Activated CD4-positive, alpha-beta memory T cell treated with anti-CD3 and anti-CD28 coated beads, Interleukin-2, amount 10 ng/mL, durations not matched to agents 7 days and 5 days (primary cell): ENCODE measurements at regions not wholly inside any gene's neighbourhood (a gene's known extent, or its start where the extent isn't known, plus 50 kb on each side); places are given as distances from the start of the nearest gene placed in this dataset.
A peak's percentile ranks its signal among the peaks of the same experiment; 100 is the strongest.

Experiments
- CTCF ChIA-PET: fragments of 350-600 bp; sonication (Branson Sonifier 250); formaldehyde crosslinking; loops from one replicate; lab custom pipeline; 2021; ENCODE audit warnings: antibody characterized with exemption, inconsistent platforms; lab: Charles Lee
- POLR2A ChIA-PET: fragments of 350-600 bp; sonication (Branson Sonifier 250); formaldehyde crosslinking; loops from one replicate; lab custom pipeline; 2021; ENCODE audit warnings: antibody characterized with exemption; lab: Charles Lee
- DNase-seq: peaks from one replicate; pipeline ENCODE4 v3.0.0-alpha.2; 2020
- H3K27ac Mint-ChIP-seq: one replicate; pipeline ENCODE4 v1.8.0; 2021; ENCODE audit warnings: mild to moderate bottlenecking, mixed read lengths
- H3K27me3 Mint-ChIP-seq: one replicate; pipeline ENCODE4 v1.8.0; 2021; ENCODE audit warnings: mixed read lengths
- H3K36me3 Mint-ChIP-seq: one replicate; pipeline ENCODE4 v1.8.0; 2021; ENCODE audit warnings: low read depth, mixed read lengths
- H3K4me1 Mint-ChIP-seq: one replicate; pipeline ENCODE4 v1.8.0; 2021; ENCODE audit warnings: mixed read lengths
- H3K4me3 Mint-ChIP-seq: one replicate; pipeline ENCODE4 v1.8.0; 2021; ENCODE audit warnings: mild to moderate bottlenecking, mixed read lengths
- H3K9me3 Mint-ChIP-seq: one replicate; pipeline ENCODE4 v1.8.0; 2021; ENCODE audit warnings: mixed read lengths

DNA sequence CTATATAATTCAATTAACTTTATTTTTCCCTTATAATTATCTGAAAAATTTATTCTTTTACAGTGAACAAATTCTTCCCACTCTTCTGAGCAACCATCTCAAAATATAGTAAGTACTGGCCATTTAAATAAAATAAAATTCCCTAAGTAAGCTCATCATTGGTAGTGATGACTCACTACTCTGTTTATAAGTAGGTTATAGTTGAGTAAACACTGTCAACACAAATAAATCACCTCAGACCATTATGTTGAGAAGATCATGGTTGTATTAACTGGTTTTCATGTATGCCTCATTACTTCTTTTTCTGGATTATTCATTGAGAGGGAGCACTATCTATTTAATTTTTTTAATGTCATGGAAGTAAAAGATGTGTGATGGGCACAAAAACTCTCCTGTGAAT, 220.5 kb downstream of the SEC23A start:
- no peaks in the 10 kb centered on the region for H3K9me3 Mint-ChIP-seq
- H3K4me1 Mint-ChIP-seq: no peaks in the 10 kb centered on the region
- ChIA-PET POLR2A (no interaction called here), CTCF (interaction anchor here (2.0 kb wide), 1 partner anchor 15 kb away, joined by 6 read pairs; no protein-coding TSS in a partner anchor)
- no peaks in the 10 kb centered on the region for H3K36me3 Mint-ChIP-seq
- DNase-seq: no peak
- H3K27me3 Mint-ChIP-seq: peaks cover 15% of the 10 kb centered on the region
- H3K4me3 Mint-ChIP-seq: no peak overlapping the region
- no peak overlapping the region for H3K27ac Mint-ChIP-seq

DNA sequence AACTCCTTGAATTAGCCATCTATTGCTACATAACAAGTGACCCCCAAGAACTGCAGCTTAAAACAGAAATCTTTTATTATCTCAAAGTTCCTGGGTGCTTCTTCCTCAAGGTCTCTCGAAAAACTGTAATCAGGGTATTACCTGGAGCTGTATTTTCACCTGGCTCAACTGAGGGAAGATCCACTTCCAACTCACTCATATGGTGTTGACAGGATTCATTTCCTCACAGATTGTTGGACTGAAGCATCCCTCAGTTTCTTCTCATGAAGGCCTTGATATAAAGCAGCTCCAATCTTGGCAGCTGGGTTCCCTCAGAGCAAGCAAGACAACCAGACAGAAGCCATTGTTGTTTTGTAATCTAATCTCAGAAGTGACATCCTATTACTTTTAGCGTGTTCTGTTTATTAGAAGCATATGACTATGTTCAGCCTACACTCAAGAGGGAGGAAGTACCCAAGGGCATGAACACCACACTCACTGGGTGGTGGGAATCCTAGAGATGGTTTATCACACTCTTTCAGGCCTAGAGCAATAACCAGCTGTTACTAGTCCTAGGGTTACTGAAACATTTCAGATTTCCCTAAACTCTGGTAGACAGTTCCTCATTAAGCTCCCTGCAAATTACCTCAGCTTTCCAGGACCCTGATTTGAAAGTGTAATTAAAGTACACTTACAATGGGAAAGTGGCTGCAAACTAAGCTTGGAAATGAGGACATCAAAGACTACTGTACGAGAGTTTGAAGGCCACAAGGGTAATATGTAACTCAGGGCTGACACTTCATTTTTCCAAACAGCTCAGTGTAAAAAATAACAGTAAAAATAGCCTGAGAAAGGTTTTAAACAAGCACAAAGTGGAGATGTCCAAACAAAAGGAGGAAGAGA, 222.2 kb downstream of the SEC23A start:
- DNase-seq: no peak
- Mint-ChIP-seq H3K4me1 (no peaks in the 10 kb centered on the region), H3K27me3 (peaks cover 22% of the 10 kb centered on the region), H3K27ac (no peak overlapping the region), H3K4me3 (no peak overlapping the region), H3K9me3 (no peaks in the 10 kb centered on the region), H3K36me3 (no peaks in the 10 kb centered on the region)
- CTCF ChIA-PET: no interaction called here
- POLR2A ChIA-PET: no interaction called here

DNA sequence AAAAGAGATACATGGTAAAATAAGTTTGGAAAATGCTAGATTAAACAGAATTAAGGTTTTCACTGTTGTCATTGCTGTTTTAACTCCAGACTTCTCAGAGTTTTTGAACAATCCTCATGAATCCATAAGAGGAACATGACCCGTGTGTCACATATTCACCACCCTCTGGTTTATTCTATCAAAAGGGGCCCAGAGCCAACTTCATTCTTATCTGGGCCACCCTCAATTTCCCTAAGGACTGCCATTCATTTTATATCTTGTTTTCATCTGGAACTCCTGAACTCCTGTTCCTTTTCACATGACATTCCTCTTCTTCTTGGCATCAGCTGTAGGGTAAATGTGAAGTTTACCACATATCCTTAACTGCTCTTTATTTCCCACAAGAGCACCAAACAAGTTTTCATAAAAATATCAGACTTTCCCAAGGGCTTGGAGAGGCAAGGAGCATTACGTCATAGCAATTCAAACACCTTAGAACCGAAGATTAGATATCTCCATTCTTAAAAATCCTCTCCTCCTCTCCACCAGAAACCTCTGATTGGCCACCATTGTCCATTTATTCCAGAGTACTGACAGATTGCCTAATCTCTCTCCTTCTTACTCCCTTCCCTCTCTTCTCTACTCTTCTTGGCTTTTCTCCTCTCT, 225.2 kb downstream of the SEC23A start:
- no peak overlapping the region for H3K4me3 Mint-ChIP-seq
- H3K27ac Mint-ChIP-seq: no peak overlapping the region
- POLR2A ChIA-PET: no interaction called here
- no peaks in the 10 kb centered on the region for H3K9me3 Mint-ChIP-seq
- H3K36me3 Mint-ChIP-seq: no peaks in the 10 kb centered on the region
- CTCF ChIA-PET: no interaction called here
- no peak for DNase-seq
- no peaks in the 10 kb centered on the region for H3K4me1 Mint-ChIP-seq
- peaks cover 23% of the 10 kb centered on the region for H3K27me3 Mint-ChIP-seq

GRCh38 chr14:38874721-38875120, 228.3 kb downstream of the SEC23A start:
- Mint-ChIP-seq H3K4me1 (no peaks in the 10 kb centered on the region), H3K36me3 (no peaks in the 10 kb centered on the region), H3K9me3 (no peaks in the 10 kb centered on the region), H3K27me3 (peaks cover 21% of the 10 kb centered on the region), H3K27ac (no peak overlapping the region), H3K4me3 (no peak overlapping the region)
- CTCF ChIA-PET: no interaction called here
- DNase-seq: no peak
- POLR2A ChIA-PET: no interaction called here

GRCh38 chr14:38873941-38874612, 229.0 kb downstream of the SEC23A start:
- ChIA-PET CTCF (no interaction called here), POLR2A (no interaction called here)
- Mint-ChIP-seq H3K27me3 (peaks cover 19% of the 10 kb centered on the region), H3K9me3 (no peaks in the 10 kb centered on the region), H3K27ac (no peak overlapping the region), H3K4me3 (no peak overlapping the region), H3K4me1 (no peaks in the 10 kb centered on the region), H3K36me3 (no peaks in the 10 kb centered on the region)
- no peak for DNase-seq

GRCh38 chr14:38870296-38870836, 232.7 kb downstream of the SEC23A start:
- H3K27ac Mint-ChIP-seq: no peak overlapping the region
- no peaks in the 10 kb centered on the region for H3K4me1 Mint-ChIP-seq
- POLR2A ChIA-PET: no interaction called here
- no peak overlapping the region for H3K4me3 Mint-ChIP-seq
- CTCF ChIA-PET: interaction anchor here (1.3 to 1.6 kb wide), 2 partner anchors 9 to 14 kb away, joined by 4 to 7 read pairs; no protein-coding TSS in a partner anchor
- H3K27me3 Mint-ChIP-seq: peaks cover 4% of the 10 kb centered on the region
- no peak for DNase-seq
- H3K36me3 Mint-ChIP-seq: no peaks in the 10 kb centered on the region
- no peaks in the 10 kb centered on the region for H3K9me3 Mint-ChIP-seq

DNA sequence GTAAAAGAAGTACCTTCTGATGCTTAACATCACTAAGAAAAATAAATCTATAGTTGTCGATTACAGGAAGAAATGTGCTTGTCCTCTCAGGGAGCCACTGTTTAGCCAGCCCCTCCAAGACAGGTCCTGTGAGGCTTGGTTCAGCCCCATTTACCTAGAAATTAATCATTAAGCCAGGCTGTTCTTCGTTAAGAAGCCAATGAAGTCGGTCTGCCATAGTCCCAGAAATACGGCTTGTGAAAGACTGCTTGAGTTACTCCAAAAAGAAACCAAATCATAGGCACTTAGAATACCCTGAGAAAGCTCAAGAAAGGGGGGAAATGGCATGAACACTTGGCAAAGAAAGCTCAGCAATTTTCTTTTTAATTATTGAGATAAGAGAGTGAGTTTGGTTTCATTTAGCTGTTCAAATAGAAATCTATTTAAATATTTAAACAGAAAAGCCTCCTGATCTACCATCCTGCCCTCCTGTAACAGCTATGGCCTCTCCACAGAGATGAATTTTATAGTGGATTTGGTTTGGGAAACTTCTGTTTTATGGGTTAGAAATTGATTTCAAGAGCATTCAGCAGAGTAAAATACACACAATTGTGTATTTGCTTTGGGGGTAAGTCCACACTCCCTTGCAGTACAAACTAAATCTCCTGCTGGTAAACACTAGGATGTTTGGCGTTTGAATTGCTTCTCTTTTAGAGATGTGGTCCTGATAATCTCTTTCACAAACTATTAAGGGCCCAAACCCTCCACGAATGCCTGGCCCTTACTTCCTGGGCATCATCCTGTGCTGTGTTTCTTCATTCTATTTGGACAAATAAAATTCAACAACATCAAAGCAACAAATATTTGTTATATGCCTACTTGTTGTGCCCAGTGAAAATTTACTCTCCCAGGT, 234.4 kb downstream of the SEC23A start:
- H3K4me1 Mint-ChIP-seq: no peaks in the 10 kb centered on the region
- no peaks in the 10 kb centered on the region for H3K9me3 Mint-ChIP-seq
- peaks cover 4% of the 10 kb centered on the region for H3K27me3 Mint-ChIP-seq
- ChIA-PET POLR2A (no interaction called here), CTCF (interaction anchor here (0.9 to 2.7 kb wide), 6 partner anchors 14 to 148 kb away, joined by 3 to 15 read pairs (median 4); no protein-coding TSS in a partner anchor)
- no peaks in the 10 kb centered on the region for H3K36me3 Mint-ChIP-seq
- no peak overlapping the region for H3K27ac Mint-ChIP-seq
- no peak overlapping the region for H3K4me3 Mint-ChIP-seq
- DNase-seq: no peak

DNA sequence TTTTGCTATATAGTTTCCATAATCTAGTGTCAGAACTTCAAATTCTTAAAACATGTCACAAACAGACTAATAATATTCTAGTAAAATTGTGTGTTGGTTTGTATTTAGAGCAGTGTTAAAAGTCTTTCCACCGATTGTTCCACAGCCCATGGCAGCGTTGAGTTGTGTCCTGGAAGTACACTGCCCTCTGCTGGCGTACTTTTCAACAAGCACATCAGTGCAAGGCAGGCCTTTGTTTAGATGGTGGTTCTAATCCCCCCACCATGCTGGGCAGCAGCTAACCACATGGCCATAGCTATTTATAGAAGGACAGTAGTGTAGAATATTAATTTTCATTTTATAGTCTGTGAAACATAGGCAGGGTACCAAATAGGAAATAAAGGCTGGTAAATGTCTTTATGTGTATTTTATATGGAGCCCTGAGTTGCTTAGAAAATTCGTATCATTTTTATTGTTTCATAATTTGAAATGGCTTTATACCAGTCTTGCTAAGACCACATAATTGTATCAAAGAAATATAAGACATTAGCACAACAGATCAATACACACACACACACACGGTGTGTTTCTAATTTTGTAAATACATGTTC, 235.4 kb downstream of the SEC23A start:
- Mint-ChIP-seq H3K27me3 (peaks cover 4% of the 10 kb centered on the region), H3K4me1 (no peaks in the 10 kb centered on the region), H3K36me3 (no peaks in the 10 kb centered on the region), H3K4me3 (no peak overlapping the region), H3K27ac (no peak overlapping the region), H3K9me3 (no peaks in the 10 kb centered on the region)
- CTCF ChIA-PET: interaction anchor here (0.6 to 2.7 kb wide), 8 partner anchors 15 to 230 kb away, joined by 3 to 15 read pairs (median 3); no protein-coding TSS in a partner anchor
- POLR2A ChIA-PET: no interaction called here
- peak; percentile 59 for DNase-seq

DNA sequence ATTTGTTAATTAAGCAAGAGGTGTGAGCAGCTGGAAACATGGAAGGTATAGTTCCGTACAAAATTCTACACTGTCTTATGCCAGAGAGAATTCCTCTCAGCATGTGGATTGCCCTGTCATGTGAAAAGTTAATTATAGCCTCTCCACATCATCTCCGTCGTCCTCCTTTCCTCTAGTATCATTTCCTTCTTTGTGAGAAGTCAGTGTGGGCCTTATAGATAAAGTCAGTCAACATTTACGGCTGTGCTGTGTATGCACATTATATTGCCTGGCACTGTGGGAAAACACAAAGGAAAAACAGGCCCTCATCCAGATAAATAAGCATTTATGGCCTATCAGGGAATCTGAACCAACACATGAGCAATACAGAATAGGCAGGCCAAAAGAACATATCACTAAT, 236.6 kb downstream of the SEC23A start:
- Mint-ChIP-seq H3K36me3 (no peaks in the 10 kb centered on the region), H3K4me1 (no peaks in the 10 kb centered on the region), H3K9me3 (no peaks in the 10 kb centered on the region), H3K27me3 (peaks cover 2% of the 10 kb centered on the region), H3K27ac (no peak overlapping the region), H3K4me3 (no peak overlapping the region)
- ChIA-PET POLR2A (no interaction called here), CTCF (interaction anchor here (2.7 kb wide), 1 partner anchor 150 kb away, joined by 15 read pairs; no protein-coding TSS in a partner anchor)
- no peak for DNase-seq

GRCh38 chr14:38862366-38862765, 240.7 kb downstream of the SEC23A start:
- ChIA-PET CTCF (interaction anchor here (2.5 kb wide), 1 partner anchor 8 kb away, joined by 7 read pairs; no protein-coding TSS in a partner anchor), POLR2A (no interaction called here)
- Mint-ChIP-seq H3K27ac (no peak overlapping the region), H3K4me1 (no peaks in the 10 kb centered on the region), H3K36me3 (no peaks in the 10 kb centered on the region), H3K9me3 (no peaks in the 10 kb centered on the region), H3K27me3 (peaks cover 6% of the 10 kb centered on the region), H3K4me3 (no peak overlapping the region)
- no peak for DNase-seq

DNA sequence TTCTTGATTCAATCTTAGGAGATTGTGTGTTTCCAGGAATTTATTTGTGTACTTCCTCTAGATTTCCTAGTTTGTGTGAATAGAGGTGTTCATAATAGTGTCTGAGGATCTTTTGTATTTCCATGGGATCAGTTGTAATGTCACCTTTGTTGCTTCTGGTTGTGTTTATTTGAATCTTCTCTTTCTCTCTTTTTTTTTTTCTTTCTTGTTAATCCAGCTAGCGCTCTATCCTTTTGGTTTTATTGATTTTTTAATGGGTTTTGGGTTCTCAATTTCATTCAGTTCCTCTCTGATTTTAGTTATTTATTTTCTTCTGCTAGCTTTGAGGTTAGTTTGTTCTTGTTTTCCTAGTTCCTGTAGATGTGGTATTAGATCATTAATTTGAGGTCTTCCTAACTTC, 242.5 kb downstream of the SEC23A start:
- CTCF ChIA-PET: interaction anchor here (2.5 kb wide), 1 partner anchor 10 kb away, joined by 7 read pairs; no protein-coding TSS in a partner anchor
- Mint-ChIP-seq H3K27ac (no peak overlapping the region), H3K4me1 (no peaks in the 10 kb centered on the region), H3K27me3 (peaks cover 6% of the 10 kb centered on the region), H3K36me3 (no peaks in the 10 kb centered on the region), H3K9me3 (no peaks in the 10 kb centered on the region), H3K4me3 (no peak overlapping the region)
- POLR2A ChIA-PET: no interaction called here
- DNase-seq: no peak

DNA sequence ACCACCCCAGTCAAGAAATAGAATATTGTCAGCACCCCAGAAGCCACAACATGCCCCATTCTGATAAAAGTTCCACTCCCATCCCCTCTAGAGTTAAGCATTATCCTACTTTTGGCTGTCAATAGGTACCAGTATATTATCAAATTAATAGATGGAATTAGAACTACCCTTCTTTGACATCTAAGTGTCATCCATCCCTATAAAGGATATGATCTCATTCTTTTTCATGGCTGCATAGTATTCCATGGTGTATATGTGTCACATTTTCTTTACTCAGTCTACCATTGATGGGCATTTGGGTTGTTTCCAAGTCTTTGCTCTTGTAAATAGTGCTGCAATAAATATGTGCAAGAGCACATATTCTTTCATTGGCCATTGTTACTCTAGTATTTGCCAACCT, 246.2 kb downstream of the SEC23A start:
- H3K27me3 Mint-ChIP-seq: peaks cover 6% of the 10 kb centered on the region
- H3K4me1 Mint-ChIP-seq: no peaks in the 10 kb centered on the region
- POLR2A ChIA-PET: no interaction called here
- CTCF ChIA-PET: no interaction called here
- no peaks in the 10 kb centered on the region for H3K9me3 Mint-ChIP-seq
- no peak overlapping the region for H3K4me3 Mint-ChIP-seq
- no peaks in the 10 kb centered on the region for H3K36me3 Mint-ChIP-seq
- DNase-seq: no peak
- H3K27ac Mint-ChIP-seq: no peak overlapping the region
